ENCODE measurements at regions not wholly inside any gene's neighbourhood (a gene's known extent, or its start where the extent isn't known, plus 50 kb on each side); places are given as distances from the start of the nearest gene placed in this dataset.

DNA sequence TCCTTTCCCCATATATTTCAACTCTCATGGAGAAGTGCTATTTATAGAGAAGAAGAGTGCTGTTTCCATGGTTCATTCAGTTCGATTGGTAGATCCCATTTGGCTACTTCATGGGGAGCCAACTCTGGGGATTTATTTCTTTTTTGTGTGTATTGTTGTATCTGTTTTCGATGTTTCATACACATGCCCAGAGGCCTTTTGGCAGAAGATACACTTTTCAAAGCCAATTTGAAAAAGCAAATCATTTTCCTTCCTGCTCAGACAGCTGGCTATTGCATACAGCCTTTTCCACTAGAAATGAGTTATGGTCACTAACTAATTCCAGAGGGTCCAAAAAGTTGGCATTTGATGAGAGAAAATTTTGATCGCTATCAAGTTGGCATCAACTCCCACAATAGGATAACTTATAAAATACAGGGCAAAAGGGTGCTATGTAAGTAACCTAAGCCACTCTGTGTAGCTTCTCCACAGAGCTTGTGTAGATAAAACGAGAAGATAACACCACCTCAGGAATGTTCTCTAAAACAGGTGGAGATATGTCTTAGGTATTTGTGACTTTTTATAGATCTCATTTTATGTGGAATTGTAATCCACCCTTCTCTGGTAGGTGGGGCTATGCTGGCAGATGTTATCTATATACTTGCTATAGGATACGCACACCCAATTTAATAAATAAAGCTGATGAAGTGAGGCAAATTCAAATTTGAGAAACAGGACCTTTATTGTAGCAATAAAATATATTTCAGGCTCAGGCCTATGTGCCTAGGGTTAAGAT is 798.5 kb downstream of the SATB2 start:
- H3K9me3 Mint-ChIP-seq: peaks cover 0 to 5% (median 2%) of the 10 kb centered on the region in 6 donors
- H3K4me3 Mint-ChIP-seq: no peak overlapping the region
- H3K36me3 Mint-ChIP-seq: no peaks in the 10 kb centered on the region
- H3K4me1 Mint-ChIP-seq: no peaks in the 10 kb centered on the region
- no peak for DNase-seq
- H3K27me3 Mint-ChIP-seq (ENCODE audit: low read depth in 3 of 3): peaks cover 0 to 2% (median 0%) of the 10 kb centered on the region in 3 donors
- no peak overlapping the region for H3K27ac Mint-ChIP-seq

- H3K27me3 Mint-ChIP-seq (ENCODE audit: low read depth in 3 of 3): peaks cover 0 to 2% (median 0%) of the 10 kb centered on the region in 3 donors
- no peak for DNase-seq
- no peak overlapping the region for H3K27ac Mint-ChIP-seq
- H3K36me3 Mint-ChIP-seq: no peaks in the 10 kb centered on the region
- H3K4me3 Mint-ChIP-seq: no peak overlapping the region
- H3K9me3 Mint-ChIP-seq: peaks cover 0 to 3% (median under 1%) of the 10 kb centered on the region in 6 donors
- H3K4me1 Mint-ChIP-seq: no peaks in the 10 kb centered on the region
Observed at GRCh38 chr2:198657512-198658121, 800.1 kb downstream of the SATB2 start.

- H3K4me3 Mint-ChIP-seq: no peak overlapping the region
- no peak for DNase-seq
- peaks cover 0 to 5% (median 3%) of the 10 kb centered on the region in 6 donors for H3K9me3 Mint-ChIP-seq
- peaks cover 0 to 2% (median 0%) of the 10 kb centered on the region in 3 donors for H3K27me3 Mint-ChIP-seq (ENCODE audit: low read depth in 3 of 3)
- no peak overlapping the region for H3K27ac Mint-ChIP-seq
- H3K4me1 Mint-ChIP-seq: no peaks in the 10 kb centered on the region
- no peaks in the 10 kb centered on the region for H3K36me3 Mint-ChIP-seq
Observed at GRCh38 chr2:198656869-198657268, 800.9 kb downstream of the SATB2 start.

- H3K36me3 Mint-ChIP-seq: no peaks in the 10 kb centered on the region
- H3K4me1 Mint-ChIP-seq: no peaks in the 10 kb centered on the region
- no peak for DNase-seq
Observed at GRCh38 chr2:198654646-198655045, 803.1 kb downstream of the SATB2 start.

DNA sequence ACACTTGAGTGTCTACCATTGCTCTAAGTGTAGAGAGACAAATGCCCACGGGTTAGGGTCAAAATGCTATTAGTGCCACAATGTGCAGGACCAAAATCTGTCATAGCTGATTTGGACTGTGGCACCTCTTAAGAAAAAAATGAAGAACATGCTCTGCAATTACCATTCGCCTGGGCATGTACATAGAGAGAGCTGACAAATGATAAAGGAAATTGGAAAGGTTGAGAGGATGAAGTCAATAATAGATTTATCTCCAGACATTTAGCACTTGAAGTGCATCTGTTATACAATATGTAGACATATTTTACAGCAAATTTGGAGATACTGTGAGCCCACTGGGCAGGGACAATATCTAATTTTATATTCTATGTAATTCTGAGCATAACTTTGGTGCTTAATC is 804.4 kb downstream of the SATB2 start:
- Mint-ChIP-seq H3K4me1 (no peaks in the 10 kb centered on the region), H3K9me3 (peaks cover 0 to 8% (median 3%) of the 10 kb centered on the region in 6 donors), H3K27ac (no peak overlapping the region), H3K27me3 (ENCODE audit: low read depth in 3 of 3) (peaks cover 0 to 1% (median 0%) of the 10 kb centered on the region in 3 donors), H3K4me3 (no peak overlapping the region), H3K36me3 (no peaks in the 10 kb centered on the region)
- no peak for DNase-seq

More at GRCh38 chr2:198654646-198655045, 803.1 kb downstream of the SATB2 start:
- Mint-ChIP-seq H3K27me3 (ENCODE audit: low read depth in 3 of 3) (peaks cover 0 to 1% (median 0%) of the 10 kb centered on the region in 3 donors), H3K9me3 (peaks cover 0 to 8% (median 3%) of the 10 kb centered on the region in 6 donors), H3K27ac (no peak overlapping the region), H3K4me3 (no peak overlapping the region)

DNA sequence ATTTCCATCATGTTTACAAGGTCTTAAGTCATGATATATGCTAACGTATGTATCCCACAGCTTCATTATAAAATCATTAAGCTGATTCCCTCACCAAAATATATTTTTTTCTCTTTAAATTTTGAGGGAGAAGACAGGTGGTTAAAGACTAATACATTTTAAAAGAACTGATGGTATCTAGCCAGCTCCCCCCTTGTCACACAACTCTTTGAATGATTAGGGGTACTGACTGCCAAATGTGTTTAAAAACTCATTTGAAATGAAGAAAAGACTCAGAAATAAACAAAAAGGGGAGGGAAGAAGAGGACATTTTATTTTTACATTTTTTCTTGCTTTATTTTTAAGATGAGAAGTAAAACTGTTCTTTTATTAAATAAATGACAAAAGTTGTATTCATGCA is 805.3 kb downstream of the SATB2 start:
- H3K27me3 Mint-ChIP-seq (ENCODE audit: low read depth in 3 of 3): peaks cover 0 to 1% (median 0%) of the 10 kb centered on the region in 3 donors
- H3K27ac Mint-ChIP-seq: no peak overlapping the region
- DNase-seq: no peak
- H3K4me1 Mint-ChIP-seq: no peaks in the 10 kb centered on the region
- H3K36me3 Mint-ChIP-seq: no peaks in the 10 kb centered on the region
- H3K4me3 Mint-ChIP-seq: no peak overlapping the region
- peaks cover 0 to 8% (median 3%) of the 10 kb centered on the region in 6 donors for H3K9me3 Mint-ChIP-seq

GRCh38 chr2:198645816-198646215 is 811.9 kb downstream of the SATB2 start:
- Mint-ChIP-seq H3K4me3 (no peak overlapping the region), H3K27me3 (ENCODE audit: low read depth in 3 of 3) (peaks cover 0 to 2% (median 0%) of the 10 kb centered on the region in 3 donors), H3K9me3 (peaks cover 0 to 5% (median 0%) of the 10 kb centered on the region in 6 donors), H3K36me3 (no peaks in the 10 kb centered on the region), H3K4me1 (no peaks in the 10 kb centered on the region), H3K27ac (no peak overlapping the region)
- no peak for DNase-seq

DNA sequence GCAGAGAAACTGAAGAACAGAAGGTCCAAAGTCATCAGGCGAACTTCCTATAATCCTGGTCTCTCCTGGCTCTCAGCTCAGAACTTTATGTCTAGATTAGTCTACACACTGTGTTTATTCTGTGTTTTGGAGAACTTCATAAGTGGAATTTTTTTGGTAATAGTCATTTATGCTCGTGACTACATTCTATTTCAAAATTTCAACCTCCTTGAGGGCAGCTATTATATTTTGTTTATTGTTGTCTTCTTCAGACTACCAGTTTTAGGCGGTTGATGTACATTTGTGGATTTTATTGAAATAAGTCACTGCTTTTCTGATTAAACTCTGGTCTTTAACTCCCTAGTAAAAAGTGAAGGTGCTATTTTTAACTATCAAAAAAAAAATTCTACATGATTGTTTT is 816.6 kb downstream of the SATB2 start:
- DNase-seq: no peak
- no peak overlapping the region for H3K4me3 Mint-ChIP-seq
- H3K9me3 Mint-ChIP-seq: peaks cover 0 to 4% (median 2%) of the 10 kb centered on the region in 6 donors
- H3K27me3 Mint-ChIP-seq (ENCODE audit: low read depth in 3 of 3): peaks cover 0 to 1% (median 0%) of the 10 kb centered on the region in 3 donors
- H3K4me1 Mint-ChIP-seq: no peaks in the 10 kb centered on the region
- no peaks in the 10 kb centered on the region for H3K36me3 Mint-ChIP-seq
- H3K27ac Mint-ChIP-seq: no peak overlapping the region

DNA sequence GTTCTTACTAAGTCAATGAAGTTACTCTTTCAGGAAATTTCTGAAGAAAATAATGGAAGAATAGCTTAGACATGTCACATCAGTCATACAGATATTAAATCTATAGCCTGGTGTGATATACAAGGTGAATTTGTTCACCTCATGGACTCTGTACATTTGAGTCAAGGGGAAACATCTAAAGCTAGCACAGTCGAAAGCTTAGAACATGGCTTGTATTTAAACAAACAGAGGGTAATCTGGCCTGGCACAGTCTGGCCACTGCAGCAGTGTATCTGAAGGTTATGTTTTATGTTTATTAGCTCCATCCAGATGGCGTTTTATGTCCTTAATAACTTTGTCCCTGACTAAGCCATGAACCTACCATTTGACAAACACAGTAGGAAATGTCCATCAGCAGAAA is 817.3 kb downstream of the SATB2 start:
- H3K36me3 Mint-ChIP-seq: no peaks in the 10 kb centered on the region
- no peaks in the 10 kb centered on the region for H3K4me1 Mint-ChIP-seq
- no peak for DNase-seq
- no peak overlapping the region for H3K27ac Mint-ChIP-seq
- H3K9me3 Mint-ChIP-seq: peaks cover 0 to 4% (median 2%) of the 10 kb centered on the region in 6 donors
- H3K27me3 Mint-ChIP-seq (ENCODE audit: low read depth in 3 of 3): peaks cover 0 to 1% (median 0%) of the 10 kb centered on the region in 3 donors
- H3K4me3 Mint-ChIP-seq: no peak overlapping the region

GRCh38 chr2:198639580-198639979 is 818.2 kb downstream of the SATB2 start:
- Mint-ChIP-seq H3K36me3 (no peaks in the 10 kb centered on the region), H3K9me3 (peaks cover 0 to 6% (median 2%) of the 10 kb centered on the region in 6 donors), H3K4me1 (no peaks in the 10 kb centered on the region), H3K4me3 (no peak overlapping the region), H3K27me3 (ENCODE audit: low read depth in 3 of 3) (peaks cover 0 to 1% (median 0%) of the 10 kb centered on the region in 3 donors), H3K27ac (no peak overlapping the region)
- DNase-seq: no peak

GRCh38 chr2:198638577-198638976 is 819.2 kb downstream of the SATB2 start:
- Mint-ChIP-seq H3K9me3 (peaks cover 0 to 7% (median 2%) of the 10 kb centered on the region in 6 donors), H3K36me3 (no peaks in the 10 kb centered on the region), H3K27ac (no peak overlapping the region), H3K4me1 (no peaks in the 10 kb centered on the region), H3K27me3 (ENCODE audit: low read depth in 3 of 3) (peaks cover 0 to 1% (median 0%) of the 10 kb centered on the region in 3 donors), H3K4me3 (no peak overlapping the region)
- DNase-seq: no peak

DNA sequence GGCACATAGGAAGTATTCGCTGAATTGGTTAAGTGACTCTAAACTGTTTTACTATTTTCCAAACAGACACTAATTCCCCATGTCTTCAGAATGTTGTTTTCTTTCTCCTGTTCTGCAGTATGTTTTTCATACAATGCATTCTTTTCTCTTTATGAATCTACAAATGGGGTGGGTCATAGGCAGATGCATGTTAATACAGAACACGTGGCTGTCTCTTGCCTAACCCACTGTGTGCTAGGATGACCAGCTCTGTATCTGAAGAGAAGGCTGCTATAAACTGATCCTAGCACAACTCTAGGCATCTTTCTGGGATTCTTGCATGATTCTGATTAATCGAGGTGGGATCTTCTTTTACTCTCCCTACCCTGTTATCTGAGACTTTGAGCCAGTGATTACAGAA is 826.0 kb downstream of the PLCL1 start:
- Mint-ChIP-seq H3K27me3 (ENCODE audit: low read depth in 3 of 3) (peaks cover 0 to 4% (median 0%) of the 10 kb centered on the region in 3 donors), H3K27ac (no peak overlapping the region), H3K9me3 (peaks cover 0 to 13% (median 8%) of the 10 kb centered on the region in 6 donors), H3K4me1 (no peaks in the 10 kb centered on the region), H3K36me3 (no peaks in the 10 kb centered on the region), H3K4me3 (no peak overlapping the region)
- no peak for DNase-seq

DNA sequence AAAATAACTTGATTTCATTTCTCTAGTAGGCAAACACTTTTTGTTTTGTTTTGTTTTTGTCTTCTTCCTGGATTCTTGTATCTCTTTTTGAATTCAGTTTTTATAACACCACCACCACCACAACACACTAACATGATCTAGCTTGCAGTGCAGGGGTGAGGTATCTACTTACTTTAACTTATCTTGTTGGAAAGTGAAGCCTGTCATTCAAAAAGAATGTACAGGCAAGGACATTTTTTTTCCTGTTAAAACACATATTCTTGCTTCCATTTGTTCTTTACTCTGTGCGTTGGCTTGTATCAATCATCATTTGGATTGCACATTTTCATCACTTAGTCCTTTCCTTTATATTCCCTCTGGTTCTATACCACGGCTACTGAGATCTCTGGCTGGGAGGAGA is 824.2 kb downstream of the PLCL1 start:
- peaks cover 0 to 4% (median 0%) of the 10 kb centered on the region in 3 donors for H3K27me3 Mint-ChIP-seq (ENCODE audit: low read depth in 3 of 3)
- H3K27ac Mint-ChIP-seq: no peak overlapping the region
- no peaks in the 10 kb centered on the region for H3K4me1 Mint-ChIP-seq
- H3K36me3 Mint-ChIP-seq: no peaks in the 10 kb centered on the region
- H3K9me3 Mint-ChIP-seq: peaks cover 4 to 18% (median 7%) of the 10 kb centered on the region in 6 donors
- no peak overlapping the region for H3K4me3 Mint-ChIP-seq
- no peak for DNase-seq

DNA sequence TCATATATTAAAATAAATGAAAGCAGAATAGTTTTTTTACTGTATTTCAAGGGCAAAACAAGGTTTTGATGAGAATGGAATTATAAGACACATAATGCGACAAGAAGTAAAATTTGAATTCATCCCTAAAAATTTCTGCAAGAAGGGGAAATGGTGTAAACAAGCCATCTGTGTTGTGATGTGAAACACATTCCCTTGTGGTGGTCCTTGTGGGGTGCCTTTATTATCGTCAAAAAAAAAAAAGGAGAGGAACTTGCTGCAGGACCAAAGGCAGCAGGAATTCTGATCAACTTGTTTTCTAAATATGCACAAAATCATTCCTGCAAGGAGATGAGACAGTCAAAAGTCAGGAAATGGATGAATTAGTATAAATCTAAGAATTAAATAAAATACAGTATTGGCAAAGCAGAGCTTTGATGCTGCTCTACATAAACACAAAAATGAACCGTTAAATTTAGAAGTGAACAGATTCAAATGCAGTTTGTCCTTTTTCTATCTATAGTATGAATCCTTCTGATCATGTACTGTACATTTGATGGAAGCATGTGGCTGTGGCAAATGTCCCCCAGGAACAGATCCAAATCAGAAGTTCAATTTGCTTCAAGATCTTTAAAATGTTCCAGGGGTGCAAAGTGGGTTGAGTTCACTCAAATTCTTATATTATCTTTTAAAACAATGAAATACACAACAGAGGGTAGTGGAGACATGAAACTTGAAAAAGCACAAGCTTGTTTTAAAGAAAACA is 818.8 kb downstream of the PLCL1 start:
- no peaks in the 10 kb centered on the region for H3K36me3 Mint-ChIP-seq
- no peaks in the 10 kb centered on the region for H3K27me3 Mint-ChIP-seq (ENCODE audit: low read depth in 3 of 3)

More for the DNA sequence above, 818.8 kb downstream of the PLCL1 start:
- DNase-seq: no peak
- Mint-ChIP-seq H3K27ac (no peak overlapping the region), H3K9me3 (peaks cover 0 to 11% (median 5%) of the 10 kb centered on the region in 6 donors), H3K4me3 (no peak overlapping the region), H3K4me1 (no peaks in the 10 kb centered on the region)

Data from immature natural killer cell (primary cell).